ENCODE measurements at regions not wholly inside any gene's neighbourhood (a gene's known extent, or its start where the extent isn't known, plus 50 kb on each side); places are given as distances from the start of the nearest gene placed in this dataset.
"Not testable (repeated sequence)": the region's sequence is repeated elsewhere in the genome, so short reads cannot be mapped to it uniquely, and the experiment has no call there.

GRCh38 chr2:95765925-95766910 lies 174.4 kb downstream of the TRIM43 start:
- not testable (repeated sequence) for DNase-seq (ENCODE audit: low spot score)

- DNase-seq (ENCODE audit: low spot score), result not testable (repeated sequence)
Measured at GRCh38 chr2:95767531-95767930, 175.7 kb downstream of the TRIM43 start.

DNA sequence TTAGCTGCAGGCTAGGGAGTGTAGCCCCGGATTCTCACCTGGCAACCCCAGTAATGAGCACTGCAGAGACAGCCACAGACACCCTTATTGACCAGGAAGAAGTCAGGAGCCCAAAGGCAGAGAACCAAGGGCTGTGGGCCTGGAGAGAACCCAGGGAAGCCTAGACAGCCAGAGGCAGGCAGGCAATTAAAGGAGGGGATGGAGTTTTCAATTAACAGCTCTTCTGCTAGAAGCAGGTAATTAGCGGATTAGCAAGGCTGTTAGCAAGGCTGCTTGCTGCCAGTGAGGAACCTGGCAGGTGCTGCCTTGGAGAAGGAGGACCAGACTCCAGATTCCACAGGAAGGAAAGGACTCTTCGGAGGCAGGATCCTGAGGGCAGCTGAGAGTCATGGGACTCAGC lies 176.1 kb downstream of the TRIM43 start:
- not testable (repeated sequence) for DNase-seq (ENCODE audit: low spot score)

GRCh38 chr2:95769256-95769655 lies 177.5 kb downstream of the TRIM43 start:
- DNase-seq (ENCODE audit: low spot score), result not testable (repeated sequence)

GRCh38 chr2:95770726-95771125 lies 178.9 kb downstream of the TRIM43 start:
- not testable (repeated sequence) for DNase-seq (ENCODE audit: low spot score)

DNA sequence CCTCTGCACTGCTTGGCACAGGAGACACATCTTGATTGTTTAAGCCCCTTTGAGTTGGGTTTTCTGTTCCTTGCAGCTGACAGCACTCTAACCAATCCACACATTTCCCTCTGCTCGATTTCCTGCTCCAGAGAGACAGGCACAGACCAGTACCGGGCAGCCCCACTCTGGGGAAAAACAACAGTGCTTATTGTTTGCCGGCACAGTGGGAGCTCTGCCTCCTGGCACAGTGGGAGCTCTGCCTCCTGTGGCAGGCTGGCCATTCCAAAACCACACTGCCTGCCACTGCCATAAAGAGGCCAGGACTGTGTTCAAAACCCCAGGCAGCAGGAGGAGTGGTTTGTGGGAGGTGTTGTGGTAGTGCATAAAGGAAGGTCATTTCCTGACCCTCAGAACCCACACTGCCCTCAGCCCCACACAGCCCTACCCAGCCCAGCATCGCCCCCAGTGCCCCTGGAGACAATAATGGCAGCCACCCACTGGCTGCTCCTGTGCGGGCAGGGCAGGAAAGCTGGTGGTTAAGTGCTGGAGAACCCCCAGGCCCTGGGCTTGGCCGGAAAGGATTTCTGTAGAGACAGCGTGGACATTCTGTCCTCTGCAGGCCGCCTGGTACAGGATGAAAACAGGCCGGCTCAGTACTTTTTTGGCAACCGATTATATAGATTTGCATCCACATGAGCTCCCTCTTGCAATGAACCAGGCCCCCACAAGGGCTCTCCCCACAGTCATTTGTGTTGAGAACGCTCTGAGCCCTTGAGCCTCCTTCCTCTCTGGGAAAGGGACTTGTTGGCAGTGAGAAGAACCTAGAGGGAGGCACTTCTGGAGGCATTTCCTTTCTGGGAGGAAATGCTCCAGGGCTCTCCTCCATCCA lies 182.8 kb downstream of the TRIM43 start:
- DNase-seq (ENCODE audit: low spot score), result not testable (repeated sequence)

DNA sequence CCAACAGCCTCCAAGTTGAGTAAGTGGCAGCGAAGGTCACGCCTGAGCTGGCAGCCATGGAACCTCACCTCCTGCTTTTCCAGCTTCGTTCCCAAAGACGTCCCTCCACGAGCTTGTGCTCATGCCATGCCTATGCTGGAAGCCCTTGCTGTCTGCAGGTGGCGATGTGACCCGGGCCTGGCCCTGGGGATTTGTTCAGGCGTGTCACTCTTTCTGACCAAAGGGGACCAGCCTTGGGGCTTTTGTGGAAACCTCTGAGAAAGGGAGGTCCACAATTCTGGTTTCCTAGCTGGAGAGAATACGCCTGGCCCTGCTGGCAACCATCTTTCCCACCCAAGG lies 183.4 kb downstream of the TRIM43 start:
- not testable (repeated sequence) for DNase-seq (ENCODE audit: low spot score)
